Mucosa of gallbladder (tissue), 1 donor: ENCODE measurements at regions not wholly inside any gene's neighbourhood (a gene's known extent, or its start where the extent isn't known, plus 50 kb on each side); places are given as distances from the start of the nearest gene placed in this dataset.
"Not testable (repeated sequence)": the region's sequence is repeated elsewhere in the genome, so short reads cannot be mapped to it uniquely, and the experiment has no call there.

Source experiments
- DNase-seq: peaks from one replicate; pipeline ENCODE4 v3.0.0-alpha.2; 2020; ENCODE audit warnings: low spot score
- donor health status: DM: no; HTN: no; CAD: no.

DNA sequence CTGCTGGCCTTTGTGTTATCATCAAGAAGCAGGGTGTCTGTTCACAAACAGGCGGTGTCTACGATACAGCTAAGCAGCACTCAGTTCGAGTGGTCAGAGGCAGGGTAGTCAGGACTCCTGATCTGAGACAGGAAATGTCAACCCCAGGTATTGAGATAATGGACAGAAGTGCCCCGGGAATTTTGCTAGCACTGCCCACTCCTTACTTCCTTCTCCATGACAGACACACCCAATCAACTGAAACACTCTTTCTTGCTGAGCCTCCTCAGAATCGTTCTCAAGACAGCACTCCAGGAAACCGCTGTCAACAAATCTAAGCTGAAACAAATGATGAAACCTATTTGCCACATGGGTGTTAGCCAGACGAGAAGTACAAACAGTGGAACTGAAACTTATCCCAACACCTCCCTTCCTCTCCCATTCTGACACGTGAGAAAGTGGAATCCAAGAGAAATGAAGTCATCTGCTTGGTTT is 109.3 kb downstream of the GTF2IRD2B start:
- not testable (repeated sequence) for DNase-seq

DNA sequence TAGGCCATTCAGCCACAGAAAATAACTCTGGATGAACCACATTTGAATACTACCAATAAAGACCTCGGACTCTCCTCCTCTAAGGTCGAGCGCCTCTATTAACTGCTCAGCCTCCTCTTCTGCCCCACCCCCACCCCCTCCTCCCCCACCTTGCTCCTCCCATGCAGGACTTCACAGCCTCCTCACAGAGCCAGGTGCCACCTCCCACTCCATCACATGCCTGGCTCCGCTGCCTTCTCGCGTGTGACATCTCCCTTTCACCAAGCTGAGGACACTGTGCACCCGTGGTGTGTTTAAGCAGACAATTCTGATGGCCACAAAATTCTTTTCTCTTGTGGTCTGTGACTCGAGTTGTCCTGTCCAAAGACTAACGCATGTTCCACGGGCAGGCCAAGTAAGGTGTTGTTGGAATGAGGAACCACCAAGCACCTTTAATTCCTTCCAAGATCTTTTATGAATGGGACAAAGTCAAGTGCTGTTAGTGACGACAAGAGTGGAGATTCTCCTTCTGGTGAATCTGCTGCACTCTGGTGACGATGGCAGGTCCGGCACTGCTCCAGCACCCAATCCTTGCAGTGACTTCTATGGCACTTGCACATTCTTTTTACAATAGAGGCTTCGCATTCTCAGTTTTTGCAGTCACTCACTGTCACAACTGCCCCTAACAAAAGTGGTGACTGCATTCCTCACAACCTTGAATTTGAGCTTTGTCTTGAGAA is 113.1 kb downstream of the GTF2IRD2B start:
- DNase-seq: not testable (repeated sequence)

DNA sequence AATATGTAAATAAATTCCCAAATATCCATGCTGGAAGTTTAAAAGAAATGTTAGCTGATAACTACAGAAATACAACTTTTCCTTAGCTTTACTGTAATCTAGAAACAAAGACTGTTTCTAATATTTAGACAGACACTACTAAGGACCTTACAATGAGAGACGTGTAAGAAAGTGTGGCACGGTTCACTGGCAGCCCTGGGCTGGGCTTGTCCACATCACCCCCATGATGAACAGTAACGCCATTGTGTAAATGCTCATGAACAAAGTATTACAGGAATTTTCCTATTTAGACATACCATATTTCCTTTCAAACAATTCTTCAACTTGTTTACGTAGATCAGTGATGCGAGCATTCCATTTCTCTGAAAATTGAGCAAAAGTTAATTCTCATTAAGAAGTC is 123.1 kb downstream of the GTF2IRD2B start:
- DNase-seq: not testable (repeated sequence)

GRCh38 chr7:75216963-75217362 is 124.6 kb downstream of the GTF2IRD2B start:
- DNase-seq: not testable (repeated sequence)

DNA sequence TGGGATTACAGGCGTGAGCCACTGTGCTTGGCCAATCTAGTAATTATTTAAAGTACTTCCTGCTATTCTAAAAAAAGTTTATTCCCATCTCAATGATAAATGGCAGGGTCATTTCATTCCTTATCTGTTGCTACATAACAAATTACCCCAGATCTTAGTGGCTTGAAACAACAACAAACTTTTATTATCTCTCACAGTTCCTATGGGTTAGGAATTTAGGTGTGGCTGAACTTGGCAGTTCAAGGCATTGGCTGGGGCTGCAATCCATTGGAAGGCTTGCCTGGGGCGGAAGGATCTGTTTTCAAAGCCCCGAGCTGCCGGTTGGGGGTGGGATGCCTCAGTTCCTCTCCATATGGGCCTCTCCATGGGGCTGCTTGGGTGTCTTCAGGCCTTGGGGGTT is 133.7 kb downstream of the GTF2IRD2B start:
- not testable (repeated sequence) for DNase-seq

DNA sequence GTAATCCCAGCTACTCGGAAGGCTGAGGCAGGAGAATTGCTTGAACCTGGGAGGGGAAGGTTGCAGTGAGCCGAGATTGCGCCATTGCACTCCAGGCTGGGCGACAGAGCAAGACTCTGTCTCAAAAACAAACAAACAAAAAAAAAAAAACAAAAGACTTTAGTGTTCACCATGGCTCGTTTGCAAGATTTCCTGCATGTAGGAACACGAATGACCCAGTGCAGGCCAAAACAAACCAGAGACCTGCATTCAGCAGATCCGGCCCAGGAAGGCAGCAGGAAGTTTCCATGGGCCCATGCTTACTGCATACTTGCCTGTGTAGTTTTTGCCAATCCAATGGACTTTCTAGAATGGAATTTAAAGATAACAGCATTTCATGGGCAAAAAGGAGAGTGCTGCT is 137.2 kb downstream of the GTF2IRD2B start:
- not testable (repeated sequence) for DNase-seq

- DNase-seq: not testable (repeated sequence)
Measured at GRCh38 chr7:75230558-75230957, 138.2 kb downstream of the GTF2IRD2B start.

DNA sequence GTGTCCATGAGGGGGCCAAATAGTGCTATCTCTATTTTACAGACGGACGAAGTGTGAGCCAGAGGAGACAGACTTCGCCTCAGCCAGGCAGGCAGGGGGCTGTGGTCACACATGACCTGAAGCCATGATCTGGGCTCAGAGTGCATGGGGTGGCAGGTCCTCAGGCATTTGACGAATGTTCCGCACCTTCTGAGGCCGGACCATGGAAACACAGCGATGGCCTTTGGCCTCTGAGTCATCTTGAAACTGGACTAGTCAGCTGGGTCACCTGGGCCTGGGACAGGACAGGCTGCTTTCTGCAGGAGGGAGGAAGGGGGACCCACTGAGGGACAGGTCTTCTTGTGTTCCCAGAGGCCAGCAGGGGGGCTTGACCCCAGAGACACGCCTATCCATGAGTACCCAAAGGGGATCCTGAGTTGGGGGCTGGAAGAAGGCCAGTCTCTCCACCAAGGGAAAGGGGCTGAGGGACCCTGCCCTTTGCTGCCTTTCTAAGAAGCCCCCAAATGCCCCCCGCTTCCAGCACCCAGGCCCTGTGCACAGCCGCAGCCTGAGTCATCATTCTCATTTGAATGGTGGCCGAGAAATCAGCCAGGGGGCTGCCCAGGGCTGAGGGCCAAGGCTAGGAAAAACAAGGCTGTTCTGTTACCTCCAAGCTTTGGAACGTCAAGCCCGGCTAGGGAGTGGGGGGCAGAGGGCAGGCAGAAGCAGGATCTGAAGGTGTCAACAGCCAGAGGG is 142.9 kb downstream of the GTF2IRD2B start:
- not testable (repeated sequence) for DNase-seq

GRCh38 chr7:75235827-75236167 is 143.4 kb downstream of the GTF2IRD2B start:
- DNase-seq: not testable (repeated sequence)

- DNase-seq: peak; percentile 24
Measured at GRCh38 chr7:75237255-75238187, 145.1 kb downstream of the GTF2IRD2B start.

DNA sequence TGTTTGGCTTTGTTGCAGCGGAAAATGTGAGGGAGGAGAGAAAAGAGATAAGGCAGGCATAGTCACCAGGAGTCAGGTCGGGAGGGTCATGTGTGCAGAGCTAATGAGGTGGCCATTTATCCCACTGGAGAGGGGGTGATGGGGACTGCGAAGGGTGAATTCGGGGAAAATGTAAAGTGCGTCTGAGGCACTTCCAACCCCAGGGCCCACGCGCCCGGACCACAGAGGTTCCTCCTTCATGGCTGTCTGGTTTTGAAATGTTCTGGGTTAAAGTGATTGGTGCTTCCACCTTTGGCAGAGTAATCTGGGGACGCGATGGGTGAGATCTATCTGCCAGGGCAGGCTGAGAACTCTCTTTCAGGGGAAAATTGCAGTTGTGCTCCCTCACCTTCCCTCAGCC is 145.9 kb downstream of the GTF2IRD2B start:
- DNase-seq: not testable (repeated sequence)

- DNase-seq: not testable (repeated sequence)
Measured at GRCh38 chr7:75243638-75244037, 151.2 kb downstream of the GTF2IRD2B start.

GRCh38 chr7:75248216-75248615 is 147.2 kb upstream of the TRIM73 start:
- not testable (repeated sequence) for DNase-seq

- not testable (repeated sequence) for DNase-seq
Measured at GRCh38 chr7:75254238-75254637, 141.2 kb upstream of the TRIM73 start.

DNA sequence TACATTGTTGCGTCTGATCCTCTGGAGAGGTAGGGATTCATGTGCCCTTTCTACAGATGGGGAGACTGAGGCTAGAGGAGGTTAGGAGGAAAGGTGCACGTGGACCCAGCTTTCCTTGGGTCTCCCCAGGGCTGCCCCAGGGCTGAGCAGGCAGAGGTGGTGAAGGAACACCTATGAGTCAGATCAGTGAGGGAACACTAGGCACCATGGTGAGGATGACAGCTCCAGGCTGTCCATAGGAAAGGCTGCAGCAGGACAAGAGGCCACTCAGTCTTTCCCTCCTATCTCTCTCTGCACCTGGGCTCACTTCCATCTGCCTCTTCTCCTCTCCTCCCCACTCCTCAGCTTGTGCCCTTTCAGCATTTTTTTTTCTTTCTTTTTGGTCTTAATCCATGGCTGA is 138.0 kb upstream of the TRIM73 start:
- not testable (repeated sequence) for DNase-seq

DNA sequence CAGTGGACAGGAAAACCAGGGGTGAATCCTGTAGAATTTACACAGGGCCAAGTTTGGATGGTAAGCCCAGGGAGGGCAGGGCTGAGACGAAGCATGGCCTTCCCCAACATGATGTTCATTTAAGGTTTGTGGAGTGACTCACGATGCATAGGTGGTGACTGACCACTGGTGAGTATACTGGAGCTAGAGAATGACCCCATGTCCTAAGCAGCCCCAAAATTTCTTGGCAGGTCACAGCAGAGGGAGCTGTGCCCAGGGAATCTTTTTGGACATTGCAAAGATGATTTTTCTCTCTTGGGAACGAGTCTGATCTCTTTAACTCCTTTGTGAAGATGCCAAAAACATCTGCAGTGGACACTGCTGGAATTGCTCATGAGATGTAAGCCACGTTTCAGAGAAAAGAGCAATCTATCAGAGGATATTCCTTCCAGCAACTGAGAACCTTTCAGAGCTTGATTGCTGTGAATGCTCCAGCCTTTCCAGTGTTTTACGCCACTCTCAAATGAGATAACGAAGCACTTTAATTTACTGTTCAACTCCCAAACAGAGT is 135.9 kb upstream of the TRIM73 start:
- not testable (repeated sequence) for DNase-seq

GRCh38 chr7:75261660-75262059 is 133.8 kb upstream of the TRIM73 start:
- not testable (repeated sequence) for DNase-seq

- DNase-seq: not testable (repeated sequence)
Measured at GRCh38 chr7:75268158-75268557, 127.3 kb upstream of the TRIM73 start.

DNA sequence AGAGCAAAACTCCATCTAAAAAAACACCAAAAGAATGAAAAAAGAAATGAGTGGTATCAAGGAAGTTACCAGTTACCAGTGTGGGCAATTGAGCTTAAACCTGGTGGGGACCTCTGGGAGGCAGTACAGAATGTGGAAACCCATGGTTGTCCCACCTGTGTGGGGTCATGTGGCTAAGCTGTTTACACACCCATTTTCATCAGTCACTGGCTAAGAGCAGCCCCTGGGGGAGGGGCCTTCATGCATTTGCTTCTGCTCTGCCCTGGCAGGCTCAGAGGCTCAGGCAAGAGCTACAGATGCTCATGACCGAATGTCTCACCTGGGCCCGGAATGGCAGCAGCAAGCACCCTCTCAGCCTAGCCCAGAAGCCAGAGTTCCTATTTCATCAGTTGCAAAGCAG is 126.3 kb upstream of the TRIM73 start:
- not testable (repeated sequence) for DNase-seq

DNA sequence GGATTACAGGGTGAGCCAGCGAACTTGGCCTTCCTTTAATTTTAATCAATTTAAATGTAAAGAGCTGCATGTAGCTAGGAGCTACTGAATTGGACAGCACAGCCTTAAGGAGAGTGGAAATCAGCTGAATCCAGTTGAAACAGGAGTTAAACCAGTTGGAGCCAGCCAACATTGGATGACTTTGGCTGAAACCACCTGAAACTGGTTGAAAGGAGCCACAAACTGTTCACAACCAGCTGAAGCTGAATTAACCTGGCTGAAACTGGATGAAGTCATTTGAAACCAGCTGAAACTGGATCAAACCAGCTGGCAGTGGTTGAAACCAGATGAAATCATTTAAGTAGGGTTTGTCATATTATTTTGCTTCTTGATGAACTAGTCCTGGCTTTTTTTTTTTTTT is 121.3 kb upstream of the TRIM73 start:
- not testable (repeated sequence) for DNase-seq
